ENCODE measurements at regions not wholly inside any gene's neighbourhood (a gene's known extent, or its start where the extent isn't known, plus 50 kb on each side); places are given as distances from the start of the nearest gene placed in this dataset.

- no peak for TF ChIP-seq CTCF (IDR thresholded peaks at IDR 0.05; ENCODE audit: poor library complexity, severe bottlenecking)
- TF ChIP-seq REST (IDR thresholded peaks at IDR 0.05; ENCODE audit: borderline replicate concordance) = no peak
- no peak for TF ChIP-seq MXI1 (conservative IDR thresholded peaks at IDR 0.05; ENCODE audit: poor library complexity, severe bottlenecking)
- TF ChIP-seq EZH2 (IDR thresholded peaks at IDR 0.05; ENCODE audit: borderline replicate concordance, insufficient read depth, low read length, poor library complexity, severe bottlenecking) = no peak
These were observed 356.8 kb upstream of the PCDH10 start for GRCh38 chr4:132792310-132792709.
